ENCODE measurements at regions not wholly inside any gene's neighbourhood (a gene's known extent, or its start where the extent isn't known, plus 50 kb on each side); places are given as distances from the start of the nearest gene placed in this dataset.

- no peak for TF ChIP-seq TAF1 (IDR thresholded peaks at IDR 0.05; ENCODE audit: low read depth, low read length)
- TF ChIP-seq POLR2A (IDR thresholded peaks at IDR 0.05; ENCODE audit: low read depth, low read length), result no peak
Measured at GRCh38 chr22:48579043-48579927, 1248.4 kb downstream of the BRD1 start.

Measured in GM12891 (cell line).